ENCODE measurements at regions not wholly inside any gene's neighbourhood (a gene's known extent, or its start where the extent isn't known, plus 50 kb on each side); places are given as distances from the start of the nearest gene placed in this dataset.
"Not testable (repeated sequence)": the region's sequence is repeated elsewhere in the genome, so short reads cannot be mapped to it uniquely, and the experiment has no call there.

- TF ChIP-seq, protein P1, sequence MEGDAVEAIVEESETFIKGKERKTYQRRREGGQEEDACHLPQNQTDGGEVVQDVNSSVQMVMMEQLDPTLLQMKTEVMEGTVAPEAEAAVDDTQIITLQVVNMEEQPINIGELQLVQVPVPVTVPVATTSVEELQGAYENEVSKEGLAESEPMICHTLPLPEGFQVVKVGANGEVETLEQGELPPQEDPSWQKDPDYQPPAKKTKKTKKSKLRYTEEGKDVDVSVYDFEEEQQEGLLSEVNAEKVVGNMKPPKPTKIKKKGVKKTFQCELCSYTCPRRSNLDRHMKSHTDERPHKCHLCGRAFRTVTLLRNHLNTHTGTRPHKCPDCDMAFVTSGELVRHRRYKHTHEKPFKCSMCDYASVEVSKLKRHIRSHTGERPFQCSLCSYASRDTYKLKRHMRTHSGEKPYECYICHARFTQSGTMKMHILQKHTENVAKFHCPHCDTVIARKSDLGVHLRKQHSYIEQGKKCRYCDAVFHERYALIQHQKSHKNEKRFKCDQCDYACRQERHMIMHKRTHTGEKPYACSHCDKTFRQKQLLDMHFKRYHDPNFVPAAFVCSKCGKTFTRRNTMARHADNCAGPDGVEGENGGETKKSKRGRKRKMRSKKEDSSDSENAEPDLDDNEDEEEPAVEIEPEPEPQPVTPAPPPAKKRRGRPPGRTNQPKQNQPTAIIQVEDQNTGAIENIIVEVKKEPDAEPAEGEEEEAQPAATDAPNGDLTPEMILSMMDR (IDR thresholded peaks at IDR 0.05) = no peak
- no peak overlapping the region for H3K27ac Mint-ChIP-seq (ENCODE audit: unreplicated experiment)
- H3K36me3 Mint-ChIP-seq (ENCODE audit: low read depth) = no peaks in the 10 kb centered on the region
- no peak overlapping the region for H3K4me3 Mint-ChIP-seq (ENCODE audit: unreplicated experiment)
- no peaks in the 10 kb centered on the region for H3K27me3 Mint-ChIP-seq (ENCODE audit: low read depth)
- H3K9me3 Mint-ChIP-seq (ENCODE audit: low read depth) = peaks cover 13% of the 10 kb centered on the region
- no peak for DNase-seq (ENCODE audit: low spot score)
- no peaks in the 10 kb centered on the region for H3K4me1 Mint-ChIP-seq (ENCODE audit: low read depth)
These were observed 1012.9 kb downstream of the RAB28 start for GRCh38 chr4:12471193-12471592.

DNA sequence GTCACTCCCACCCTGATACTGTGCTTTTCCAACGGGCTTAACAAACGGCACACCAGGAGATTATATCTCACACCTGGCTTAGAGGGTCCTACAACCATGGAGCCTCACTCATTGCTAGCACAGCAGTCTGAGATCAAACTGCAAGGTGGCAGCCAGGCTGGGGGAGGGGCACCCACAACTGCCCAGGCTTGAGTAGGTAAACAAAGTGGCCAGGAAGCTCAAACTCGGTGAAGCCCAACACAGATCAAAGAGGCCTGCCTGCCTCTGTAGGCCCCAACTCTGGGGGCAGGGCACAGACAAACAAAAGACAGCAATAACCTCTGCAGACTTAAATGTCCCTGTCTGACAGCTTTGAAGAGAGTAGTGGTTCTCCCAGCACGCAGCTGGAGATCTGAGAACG, 1022.6 kb downstream of the RAB28 start:
- H3K9me3 Mint-ChIP-seq (ENCODE audit: low read depth) = peaks cover 43% of the 10 kb centered on the region
- not testable (repeated sequence) for H3K4me3 Mint-ChIP-seq (ENCODE audit: unreplicated experiment); H3K27me3 Mint-ChIP-seq (ENCODE audit: low read depth); DNase-seq (ENCODE audit: low spot score); H3K36me3 Mint-ChIP-seq (ENCODE audit: low read depth); H3K27ac Mint-ChIP-seq (ENCODE audit: unreplicated experiment); H3K4me1 Mint-ChIP-seq (ENCODE audit: low read depth)

GRCh38 chr4:12459126-12459525, 1025.0 kb downstream of the RAB28 start:
- no peaks in the 10 kb centered on the region for H3K36me3 Mint-ChIP-seq (ENCODE audit: low read depth)
- TF ChIP-seq, protein P1 (IDR thresholded peaks at IDR 0.05) = no peak
- no peak overlapping the region for H3K27ac Mint-ChIP-seq (ENCODE audit: unreplicated experiment)
- no peak for DNase-seq (ENCODE audit: low spot score)
- H3K4me3 Mint-ChIP-seq (ENCODE audit: unreplicated experiment) = no peak overlapping the region
- no peaks in the 10 kb centered on the region for H3K4me1 Mint-ChIP-seq (ENCODE audit: low read depth)
- H3K27me3 Mint-ChIP-seq (ENCODE audit: low read depth) = no peaks in the 10 kb centered on the region
- peaks cover 35% of the 10 kb centered on the region for H3K9me3 Mint-ChIP-seq (ENCODE audit: low read depth)

- H3K27me3 Mint-ChIP-seq (ENCODE audit: low read depth) = no peaks in the 10 kb centered on the region
- H3K27ac Mint-ChIP-seq (ENCODE audit: unreplicated experiment) = no peak overlapping the region
- TF ChIP-seq, protein P1 (IDR thresholded peaks at IDR 0.05) = no peak
- no peaks in the 10 kb centered on the region for H3K36me3 Mint-ChIP-seq (ENCODE audit: low read depth)
- peaks cover 34% of the 10 kb centered on the region for H3K9me3 Mint-ChIP-seq (ENCODE audit: low read depth)
- DNase-seq (ENCODE audit: low spot score) = no peak
- H3K4me1 Mint-ChIP-seq (ENCODE audit: low read depth) = no peaks in the 10 kb centered on the region
- H3K4me3 Mint-ChIP-seq (ENCODE audit: unreplicated experiment) = no peak overlapping the region
These were observed 1025.5 kb downstream of the RAB28 start for GRCh38 chr4:12458621-12459020.

DNA sequence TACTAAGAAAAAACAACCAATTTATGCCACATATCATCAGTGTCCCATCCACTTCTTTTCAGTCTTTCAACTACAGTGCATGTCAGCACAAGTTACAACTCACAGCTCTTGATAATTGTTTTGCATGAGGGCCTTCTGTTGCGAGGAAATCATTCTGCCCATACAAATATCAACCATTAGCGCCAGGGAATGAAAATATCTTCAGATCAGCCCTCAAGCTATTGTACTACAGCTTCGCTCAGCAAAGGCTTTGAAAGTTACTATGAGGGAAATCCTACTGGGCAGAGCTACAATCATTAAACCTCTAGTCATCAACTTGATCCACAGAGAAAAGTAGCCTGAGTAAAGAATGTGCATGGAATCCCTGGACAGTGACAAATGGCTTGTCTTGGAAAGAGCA, 1023.6 kb upstream of the HS3ST1 start:
- no peak for DNase-seq (ENCODE audit: low spot score)
- Mint-ChIP-seq H3K4me3 (ENCODE audit: unreplicated experiment) (no peak overlapping the region), H3K4me1 (ENCODE audit: low read depth) (no peaks in the 10 kb centered on the region), H3K36me3 (ENCODE audit: low read depth) (no peaks in the 10 kb centered on the region), H3K9me3 (ENCODE audit: low read depth) (peaks cover 32% of the 10 kb centered on the region), H3K27ac (ENCODE audit: unreplicated experiment) (no peak overlapping the region), H3K27me3 (ENCODE audit: low read depth) (no peaks in the 10 kb centered on the region)
- TF ChIP-seq, protein P1 (IDR thresholded peaks at IDR 0.05) = no peak

GRCh38 chr4:12447451-12447850, 1018.8 kb upstream of the HS3ST1 start:
- no peak overlapping the region for H3K4me3 Mint-ChIP-seq (ENCODE audit: unreplicated experiment)
- TF ChIP-seq, protein P1 (IDR thresholded peaks at IDR 0.05) = no peak
- peaks cover 22% of the 10 kb centered on the region for H3K9me3 Mint-ChIP-seq (ENCODE audit: low read depth)
- H3K4me1 Mint-ChIP-seq (ENCODE audit: low read depth) = no peaks in the 10 kb centered on the region
- no peak overlapping the region for H3K27ac Mint-ChIP-seq (ENCODE audit: unreplicated experiment)
- H3K36me3 Mint-ChIP-seq (ENCODE audit: low read depth) = no peaks in the 10 kb centered on the region
- peaks cover 2% of the 10 kb centered on the region for H3K27me3 Mint-ChIP-seq (ENCODE audit: low read depth)
- no peak for DNase-seq (ENCODE audit: low spot score)

Data from chondrocyte (in vitro differentiated cells).